Sigmoid colon (tissue), 4 donors: ENCODE measurements at regions not wholly inside any gene's neighbourhood (a gene's known extent, or its start where the extent isn't known, plus 50 kb on each side); places are given as distances from the start of the nearest gene placed in this dataset.
"Not testable (repeated sequence)": the region's sequence is repeated elsewhere in the genome, so short reads cannot be mapped to it uniquely, and the experiment has no call there.

ENCODE experiments used
- POLR2A ChIP-seq, 2 donors: fragments of 450-650 bp; IDR thresholded peaks; one replicate each; pipeline ENCODE4 v1.6.1; 2016; ENCODE audit warnings: antibody characterized with exemption in 2 of 2, mild to moderate bottlenecking in 2 of 2, moderate library complexity in 2 of 2
- POLR2AphosphoS5 ChIP-seq, 4 donors: sonication (generic); formaldehyde crosslinking; IDR thresholded peaks; one replicate each; pipeline ENCODE4 v1.6.1; 2017; ENCODE audit warnings: antibody characterized with exemption in 4 of 4
- TF ChIP-seq, protein P1 (sequence below), 4 experiments: fragments of 450-650 bp in 3 of 4; fragments of 200-600 bp in 1 of 4; IDR thresholded peaks; one replicate each; pipeline ENCODE4 v1.5.1; 2016 to 2019; ENCODE audit warnings: antibody characterized with exemption in 4 of 4, mild to moderate bottlenecking in 3 of 4, moderate library complexity in 2 of 4

- TF ChIP-seq, protein P1, sequence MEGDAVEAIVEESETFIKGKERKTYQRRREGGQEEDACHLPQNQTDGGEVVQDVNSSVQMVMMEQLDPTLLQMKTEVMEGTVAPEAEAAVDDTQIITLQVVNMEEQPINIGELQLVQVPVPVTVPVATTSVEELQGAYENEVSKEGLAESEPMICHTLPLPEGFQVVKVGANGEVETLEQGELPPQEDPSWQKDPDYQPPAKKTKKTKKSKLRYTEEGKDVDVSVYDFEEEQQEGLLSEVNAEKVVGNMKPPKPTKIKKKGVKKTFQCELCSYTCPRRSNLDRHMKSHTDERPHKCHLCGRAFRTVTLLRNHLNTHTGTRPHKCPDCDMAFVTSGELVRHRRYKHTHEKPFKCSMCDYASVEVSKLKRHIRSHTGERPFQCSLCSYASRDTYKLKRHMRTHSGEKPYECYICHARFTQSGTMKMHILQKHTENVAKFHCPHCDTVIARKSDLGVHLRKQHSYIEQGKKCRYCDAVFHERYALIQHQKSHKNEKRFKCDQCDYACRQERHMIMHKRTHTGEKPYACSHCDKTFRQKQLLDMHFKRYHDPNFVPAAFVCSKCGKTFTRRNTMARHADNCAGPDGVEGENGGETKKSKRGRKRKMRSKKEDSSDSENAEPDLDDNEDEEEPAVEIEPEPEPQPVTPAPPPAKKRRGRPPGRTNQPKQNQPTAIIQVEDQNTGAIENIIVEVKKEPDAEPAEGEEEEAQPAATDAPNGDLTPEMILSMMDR (IDR thresholded peaks at IDR 0.05), result not testable (repeated sequence)
- not testable (repeated sequence) for TF ChIP-seq POLR2A, POLR2AphosphoS5 (IDR thresholded peaks at IDR 0.05)
Measured at GRCh38 chr2:163085366-163086024, 246.9 kb upstream of the KCNH7 start.
